Gastrocnemius medialis (tissue), 4 donors: ENCODE measurements at regions not wholly inside any gene's neighbourhood (a gene's known extent, or its start where the extent isn't known, plus 50 kb on each side); places are given as distances from the start of the nearest gene placed in this dataset.

Experiments used
- POLR2A ChIP-seq, 2 donors: fragments of 450-650 bp; IDR thresholded peaks; one replicate each; pipeline ENCODE4 v1.6.1; 2017; ENCODE audit warnings: antibody characterized with exemption in 2 of 2, mild to moderate bottlenecking in 2 of 2, moderate library complexity in 2 of 2
- TF ChIP-seq, protein P1 (sequence below), 5 experiments: fragments of 450-650 bp in 3 of 5; fragments of 200-600 bp in 2 of 5; sonication (generic) in 2 of 5; IDR thresholded peaks in 4 of 5; conservative IDR thresholded peaks in 1 of 5; 1 replicate in 4 of 5; 2 replicates in 1 of 5; pipeline ENCODE4 v1.5.1; 2016 to 2019; ENCODE audit warnings: antibody characterized with exemption in 5 of 5, mild to moderate bottlenecking in 3 of 5, moderate library complexity in 3 of 5

DNA sequence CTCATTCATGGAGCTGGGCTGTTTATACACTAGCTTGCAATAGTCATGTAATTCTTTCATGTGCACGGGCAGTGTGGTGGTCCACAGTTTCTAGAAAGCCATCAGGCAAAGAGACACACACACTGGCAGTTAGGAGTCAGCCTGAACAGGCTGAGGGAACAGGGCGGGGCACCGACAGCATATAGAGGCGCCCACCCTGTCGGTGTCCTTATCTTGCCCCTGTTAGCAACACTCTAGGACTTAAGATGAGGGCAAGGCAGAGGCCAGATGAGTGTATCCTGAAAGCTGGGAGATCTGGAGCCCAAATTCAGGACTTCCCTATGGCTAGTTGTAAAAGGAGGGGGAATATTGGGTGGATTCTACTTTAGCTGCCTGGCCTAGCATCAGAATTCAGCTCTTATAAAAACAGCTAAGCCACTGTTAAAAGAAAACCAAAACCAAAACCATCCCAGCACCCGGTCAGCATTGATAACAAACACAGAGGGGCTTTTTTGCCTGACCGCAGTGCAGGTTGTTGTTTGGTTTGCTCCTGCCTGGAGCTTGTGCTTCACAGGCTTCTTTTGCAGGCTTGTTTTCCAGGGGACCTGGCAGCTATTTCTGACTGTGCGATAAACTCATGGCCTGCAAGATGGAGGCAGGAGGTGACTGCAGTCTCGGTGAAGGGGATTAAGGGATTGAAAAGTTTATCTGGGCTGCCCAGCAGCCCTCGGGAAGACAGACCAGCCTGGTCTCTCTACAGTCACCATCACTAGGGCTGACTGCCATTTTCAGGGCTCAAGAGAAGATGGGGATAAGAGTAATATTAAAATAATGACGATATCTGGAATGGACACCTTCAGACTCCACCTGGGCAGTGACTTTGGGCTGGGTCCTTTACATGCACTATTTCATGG lies 638.9 kb downstream of the MID1IP1 start:
- TF ChIP-seq, protein P1, sequence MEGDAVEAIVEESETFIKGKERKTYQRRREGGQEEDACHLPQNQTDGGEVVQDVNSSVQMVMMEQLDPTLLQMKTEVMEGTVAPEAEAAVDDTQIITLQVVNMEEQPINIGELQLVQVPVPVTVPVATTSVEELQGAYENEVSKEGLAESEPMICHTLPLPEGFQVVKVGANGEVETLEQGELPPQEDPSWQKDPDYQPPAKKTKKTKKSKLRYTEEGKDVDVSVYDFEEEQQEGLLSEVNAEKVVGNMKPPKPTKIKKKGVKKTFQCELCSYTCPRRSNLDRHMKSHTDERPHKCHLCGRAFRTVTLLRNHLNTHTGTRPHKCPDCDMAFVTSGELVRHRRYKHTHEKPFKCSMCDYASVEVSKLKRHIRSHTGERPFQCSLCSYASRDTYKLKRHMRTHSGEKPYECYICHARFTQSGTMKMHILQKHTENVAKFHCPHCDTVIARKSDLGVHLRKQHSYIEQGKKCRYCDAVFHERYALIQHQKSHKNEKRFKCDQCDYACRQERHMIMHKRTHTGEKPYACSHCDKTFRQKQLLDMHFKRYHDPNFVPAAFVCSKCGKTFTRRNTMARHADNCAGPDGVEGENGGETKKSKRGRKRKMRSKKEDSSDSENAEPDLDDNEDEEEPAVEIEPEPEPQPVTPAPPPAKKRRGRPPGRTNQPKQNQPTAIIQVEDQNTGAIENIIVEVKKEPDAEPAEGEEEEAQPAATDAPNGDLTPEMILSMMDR (IDR thresholded peaks at IDR 0.05 in 4 of 5, conservative IDR thresholded peaks at IDR 0.05 in 1 of 5), result no peak
- TF ChIP-seq POLR2A (IDR thresholded peaks at IDR 0.05), result no peak
